Left hindlimb (tissue), 1 donor: ENCODE measurements at regions not wholly inside any gene's neighbourhood (a gene's known extent, or its start where the extent isn't known, plus 50 kb on each side); places are given as distances from the start of the nearest gene placed in this dataset.

Source experiments
- DNase-seq: peaks from one replicate; pipeline ENCODE4 v3.0.0-alpha.2; 2018

DNA sequence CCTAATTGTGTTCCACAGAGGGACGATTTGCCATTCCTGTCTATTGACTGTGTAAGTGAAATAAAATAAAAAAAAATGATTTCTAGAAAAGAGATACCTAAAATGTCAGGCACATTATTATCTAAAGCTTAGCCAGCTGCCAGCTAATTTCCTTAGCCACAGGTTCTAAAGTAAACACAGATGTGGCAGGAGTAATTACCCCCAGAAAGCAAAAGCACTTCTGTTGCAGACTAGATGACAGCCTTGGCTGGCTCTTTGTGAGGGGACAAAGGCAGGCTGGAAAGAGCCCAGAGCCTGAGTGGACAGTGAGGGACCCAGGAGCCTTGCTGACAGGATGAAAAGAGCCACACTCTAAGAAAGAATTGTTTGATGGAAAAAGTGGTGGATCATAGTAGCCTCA lies 418.1 kb downstream of the LRIG3 start:
- no peak for DNase-seq

DNA sequence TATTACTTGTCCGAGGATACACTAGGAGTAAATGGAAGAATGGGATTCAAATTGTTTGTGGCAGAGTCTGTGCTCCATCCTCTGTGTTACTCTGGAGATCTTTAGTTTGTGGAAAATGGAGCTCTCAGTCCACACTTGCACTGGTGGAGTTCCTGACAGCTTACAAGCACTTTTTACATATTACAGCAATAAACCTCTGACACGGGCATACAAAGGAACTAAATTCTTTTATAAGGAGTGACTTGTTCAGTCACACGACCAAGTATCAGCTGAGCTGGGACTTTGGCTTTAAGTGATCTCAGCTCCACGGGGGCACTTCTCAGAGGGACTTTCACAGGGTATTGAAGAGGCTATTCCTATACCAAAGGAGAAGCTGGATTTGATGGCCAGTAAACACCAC lies 417.5 kb downstream of the LRIG3 start:
- no peak for DNase-seq

DNA sequence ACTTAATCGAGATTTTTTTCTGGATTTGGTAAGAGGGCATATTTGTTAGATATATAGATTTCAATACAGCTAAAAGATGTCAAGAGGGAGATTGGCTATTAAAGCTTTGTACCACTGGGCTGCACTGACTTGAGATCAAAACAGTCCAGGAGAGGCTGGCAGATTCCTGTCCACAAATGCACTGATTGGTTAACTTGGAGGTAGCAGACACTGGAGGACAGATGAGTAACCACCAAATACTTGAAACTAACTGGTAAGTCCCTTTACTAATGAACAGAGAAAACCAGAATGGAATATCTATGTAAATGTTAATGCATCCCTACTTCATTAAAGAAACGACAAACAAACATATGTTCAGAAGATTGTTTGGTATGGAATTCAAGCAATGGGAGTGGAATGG lies 416.6 kb downstream of the LRIG3 start:
- DNase-seq: no peak

DNA sequence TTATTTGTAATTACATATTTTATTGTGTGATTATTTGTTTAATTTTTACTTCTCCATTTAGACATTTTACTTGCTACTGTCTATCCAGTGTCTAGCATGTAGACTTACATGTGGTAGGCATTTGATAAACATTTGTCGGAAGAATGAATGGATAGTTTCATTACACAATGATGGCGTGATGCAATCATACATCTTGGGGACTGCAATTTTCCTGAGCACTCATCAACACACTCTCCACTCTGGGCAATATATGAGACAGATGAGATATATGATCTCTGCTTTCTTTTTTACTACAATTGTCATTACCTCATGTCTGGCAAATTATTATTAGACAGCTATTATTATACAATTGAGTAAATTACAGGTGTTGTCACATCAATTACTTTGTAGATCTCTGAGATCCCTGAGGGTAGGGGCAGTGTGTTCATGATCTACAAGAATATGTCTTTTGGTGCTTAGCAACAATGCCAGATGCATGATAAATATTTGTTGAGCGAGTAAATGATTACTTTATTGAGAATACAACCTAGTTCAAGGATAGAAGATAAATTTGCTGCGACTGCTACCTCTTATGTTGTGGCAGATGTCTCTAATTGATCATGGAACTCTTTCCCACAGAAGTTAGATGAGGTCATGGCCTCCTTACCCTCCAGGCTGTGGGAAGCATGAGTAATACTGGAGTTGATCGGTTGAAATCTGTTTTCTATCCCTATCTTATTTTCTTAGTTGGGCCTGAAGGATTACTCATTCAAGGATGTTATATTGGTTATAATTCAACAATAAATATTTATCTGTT lies 416.0 kb downstream of the LRIG3 start:
- DNase-seq: no peak

DNA sequence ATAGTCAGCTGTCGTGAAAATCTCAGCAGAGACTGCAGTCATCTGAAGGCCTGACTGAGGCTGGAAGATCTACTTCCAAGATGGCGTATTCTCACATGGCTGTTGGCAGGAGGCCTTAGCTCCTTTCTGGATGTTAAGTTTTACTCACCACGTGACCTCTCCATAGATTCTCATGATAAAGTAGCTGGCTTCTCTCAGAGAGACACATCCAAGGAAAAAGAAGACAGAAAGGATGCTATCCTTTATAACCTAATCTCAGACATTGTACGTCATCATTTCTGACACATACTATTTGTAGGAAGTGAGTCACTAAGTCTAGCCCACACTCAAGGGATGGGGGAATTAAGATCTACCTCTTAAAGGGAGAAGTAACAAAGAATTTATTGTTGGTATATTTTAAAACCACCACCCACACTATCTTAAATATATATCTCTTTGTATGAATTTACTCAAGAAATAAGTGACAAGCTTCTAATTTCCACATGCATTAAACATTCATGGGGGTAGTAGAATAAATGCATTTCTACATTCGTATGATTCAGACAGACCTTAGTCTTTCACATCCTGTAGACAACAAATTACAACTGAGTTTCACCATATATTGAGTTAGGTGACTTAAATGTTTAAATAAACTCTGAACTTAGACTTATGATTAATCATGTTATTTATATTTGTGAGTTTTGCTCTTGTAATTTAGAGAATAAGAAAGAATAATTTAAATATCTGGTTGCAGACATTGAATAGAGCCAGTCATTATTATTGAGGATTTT lies 411.0 kb downstream of the LRIG3 start:
- DNase-seq: no peak

DNA sequence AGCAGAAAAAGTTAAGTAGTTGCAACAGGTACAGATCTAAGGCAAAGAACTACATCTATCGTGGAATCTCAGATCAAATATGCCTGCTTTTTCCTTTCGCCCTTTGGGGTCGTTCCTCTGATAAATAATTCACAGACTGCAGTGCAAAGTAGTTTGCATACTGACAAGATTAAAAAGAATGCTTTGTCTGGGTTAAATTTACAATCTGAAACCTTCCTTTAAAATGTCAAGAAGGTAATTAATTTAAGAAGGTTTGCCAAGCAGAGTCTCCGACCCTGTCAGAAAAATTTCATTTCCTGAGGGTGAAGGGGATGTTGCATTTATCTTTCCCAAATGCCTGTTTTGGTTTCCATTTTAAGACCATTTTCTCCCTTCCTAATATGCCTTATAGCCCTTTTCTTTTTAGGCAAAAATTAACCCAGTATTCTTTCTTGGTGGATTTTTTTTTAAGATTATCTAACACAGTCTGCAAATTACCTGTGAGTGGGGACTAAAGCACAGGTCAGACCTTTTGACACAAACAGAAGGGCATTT lies 406.9 kb downstream of the LRIG3 start:
- DNase-seq: no peak

DNA sequence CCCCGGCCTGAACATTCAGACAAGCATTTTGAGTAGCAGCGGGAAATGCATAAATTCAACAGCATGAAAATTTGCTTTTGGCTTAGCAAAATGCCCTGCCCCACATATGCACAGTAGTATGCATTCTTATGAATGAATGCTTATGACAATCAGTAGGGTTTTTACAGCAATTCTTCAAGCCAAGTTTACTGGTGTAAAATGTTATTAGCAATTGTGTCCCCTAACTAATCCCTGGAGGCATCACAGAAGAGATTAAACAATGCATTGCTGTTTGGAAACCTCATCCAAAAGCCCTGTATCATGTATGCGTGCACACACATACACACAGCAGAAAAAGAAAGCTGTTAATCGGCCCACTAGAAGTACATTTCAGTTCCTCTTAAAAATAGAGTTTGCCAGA lies 406.5 kb downstream of the LRIG3 start:
- DNase-seq: no peak

DNA sequence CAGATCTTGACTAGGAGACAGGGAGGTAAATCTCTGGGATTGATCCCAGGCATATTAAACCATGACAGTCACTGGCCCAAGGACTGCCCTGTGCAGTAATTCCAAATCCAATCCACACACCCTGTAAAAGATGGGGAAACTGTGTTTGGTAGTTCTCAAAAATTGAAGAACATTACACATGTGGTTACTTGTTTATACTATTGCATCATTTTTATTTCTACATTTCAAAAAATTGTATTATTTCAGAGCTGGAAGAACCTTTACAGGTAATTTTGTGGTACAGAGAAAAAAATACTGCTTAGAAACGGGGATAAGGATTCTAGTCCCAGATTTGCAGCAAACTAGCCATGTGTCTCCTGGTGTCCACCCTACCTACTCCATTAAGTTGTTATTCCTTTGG lies 400.5 kb downstream of the LRIG3 start:
- DNase-seq: no peak

DNA sequence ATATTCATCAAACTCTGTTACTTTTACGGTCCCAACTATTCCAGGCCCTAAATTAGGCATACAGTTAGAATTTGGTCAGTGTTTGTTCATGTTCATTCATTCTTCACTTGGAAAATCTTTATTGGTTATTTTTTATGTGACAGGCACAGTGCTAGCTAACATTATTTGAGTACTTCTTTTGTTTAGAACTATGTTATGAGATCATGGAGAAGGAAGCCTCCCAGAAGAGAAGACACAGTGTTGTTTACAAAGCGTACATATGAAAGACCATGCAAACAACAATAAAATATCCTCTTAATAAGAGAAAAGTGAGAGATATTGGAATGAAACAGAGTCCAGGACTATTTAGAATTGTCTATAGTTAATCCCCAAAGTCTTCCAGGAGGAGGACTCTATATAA lies 399.2 kb downstream of the LRIG3 start:
- DNase-seq: no peak

DNA sequence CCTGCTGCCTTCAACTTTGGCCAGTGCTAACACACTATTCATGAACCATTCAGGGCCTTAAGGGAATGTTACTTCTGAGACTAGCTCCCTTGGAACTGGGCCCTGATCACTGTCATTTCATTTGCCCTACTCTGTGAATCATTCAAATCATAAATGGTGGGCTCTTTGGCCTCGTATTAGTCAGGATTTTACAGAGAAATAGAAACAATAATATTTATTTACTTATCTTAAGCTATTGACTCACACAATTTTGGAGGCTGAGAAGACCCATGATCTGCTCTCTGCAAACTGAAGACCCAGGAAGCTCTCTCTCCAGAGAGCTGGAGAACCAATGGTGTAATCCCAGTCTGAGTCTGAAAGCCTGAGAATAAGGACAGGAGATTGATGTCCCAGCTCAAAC lies 398.5 kb downstream of the LRIG3 start:
- no peak for DNase-seq

DNA sequence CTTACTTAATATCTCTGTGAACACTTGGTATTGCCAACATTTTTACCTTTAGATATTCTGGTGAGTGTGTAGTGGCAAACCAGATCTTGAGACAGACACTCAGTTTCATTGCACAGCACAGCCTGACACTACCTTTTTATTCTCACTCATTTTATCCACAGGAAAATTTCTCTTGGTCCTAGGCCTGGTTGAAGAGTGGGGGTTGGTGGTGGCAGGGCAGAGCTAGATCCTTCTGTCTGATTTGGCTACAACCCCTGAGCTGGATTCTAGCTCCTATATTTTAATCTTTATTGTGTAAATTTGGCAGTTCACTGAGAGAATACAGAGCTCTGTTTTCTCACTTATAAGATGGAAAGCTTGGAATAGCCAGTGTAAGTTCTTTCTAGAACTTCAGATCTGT lies 396.9 kb downstream of the LRIG3 start:
- no peak for DNase-seq

DNA sequence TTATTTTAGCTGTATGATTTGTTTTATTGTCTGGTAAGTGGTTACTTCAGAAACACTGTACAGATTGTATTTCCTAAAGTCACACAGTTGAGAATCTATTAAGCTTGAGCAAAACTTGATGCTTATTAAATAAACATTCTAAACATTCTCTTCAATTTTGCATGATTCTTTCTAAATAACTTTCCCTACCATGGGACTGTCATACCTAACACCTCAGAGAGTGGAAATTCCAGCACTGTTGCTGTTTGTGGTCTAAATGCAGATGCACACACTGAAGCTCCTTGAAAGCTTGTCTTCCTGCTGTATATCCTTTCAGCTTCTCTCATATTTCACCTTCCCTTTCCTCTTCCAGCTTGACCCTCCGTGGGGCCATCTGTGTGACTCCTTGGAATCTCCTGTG lies 392.0 kb downstream of the LRIG3 start:
- DNase-seq: no peak

DNA sequence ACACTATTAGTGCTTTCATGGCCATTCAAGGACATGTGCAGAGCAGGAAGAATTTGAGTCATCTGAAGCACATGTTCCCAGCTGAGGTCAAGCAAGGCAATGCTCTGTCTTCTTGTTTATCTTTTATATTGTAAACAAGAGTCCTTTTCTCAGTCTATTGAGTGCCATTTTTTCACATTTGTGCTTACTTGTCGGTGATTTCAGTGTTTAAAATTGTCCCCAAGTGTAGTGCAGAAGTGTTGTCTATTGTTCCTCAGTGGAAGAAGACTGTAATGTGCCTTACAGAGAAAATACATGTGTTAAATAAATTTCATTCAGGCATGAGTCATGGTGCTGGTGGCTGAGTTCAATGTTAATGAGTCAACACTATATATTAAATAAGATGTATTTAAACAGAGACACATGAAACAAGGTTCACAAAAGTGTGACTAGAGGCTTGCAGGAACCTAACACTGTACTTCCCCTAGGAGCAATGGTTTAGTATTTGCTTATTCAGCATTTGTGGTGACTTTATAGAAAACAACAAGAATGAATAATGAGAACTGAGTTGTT lies 391.1 kb downstream of the LRIG3 start:
- no peak for DNase-seq

DNA sequence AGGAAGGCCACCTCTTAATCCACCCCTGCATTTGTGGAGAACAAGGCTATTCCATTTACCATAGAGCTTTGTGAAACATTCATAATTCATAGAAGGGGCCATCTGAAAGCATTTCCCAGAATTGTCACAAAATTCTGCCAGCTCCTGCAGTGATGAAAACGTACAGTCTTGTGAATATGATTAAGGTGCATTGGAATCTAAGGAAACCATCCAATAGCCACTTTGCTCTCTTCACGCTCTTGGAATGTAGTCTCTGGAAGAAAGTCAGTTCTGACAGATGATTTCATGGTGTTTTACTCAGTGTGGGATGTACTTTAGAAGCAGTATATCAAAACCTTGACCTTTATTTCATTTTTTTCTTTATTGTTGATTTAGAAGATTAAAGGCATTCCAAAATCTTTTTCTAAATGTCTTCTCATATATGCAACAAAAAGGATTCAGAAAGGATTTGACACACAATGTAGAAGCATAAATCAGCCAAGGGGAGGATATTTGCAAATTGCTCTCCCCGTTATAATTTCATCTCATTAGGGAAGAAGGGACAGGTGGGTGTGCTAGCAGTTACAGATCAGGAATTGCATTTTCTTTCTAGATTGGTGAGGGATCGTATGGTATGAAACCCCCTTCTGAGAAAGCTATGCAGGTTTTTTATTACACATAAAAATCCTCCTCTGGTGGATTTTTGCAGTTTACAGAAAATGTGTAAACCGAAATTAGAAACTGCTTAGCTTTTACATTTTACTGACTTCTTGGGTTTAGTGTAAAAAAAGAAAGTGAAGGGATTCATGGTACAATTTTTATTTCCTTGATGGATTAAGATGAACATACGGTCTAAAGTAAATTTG lies 390.2 kb downstream of the LRIG3 start:
- DNase-seq: peak; percentile 51

DNA sequence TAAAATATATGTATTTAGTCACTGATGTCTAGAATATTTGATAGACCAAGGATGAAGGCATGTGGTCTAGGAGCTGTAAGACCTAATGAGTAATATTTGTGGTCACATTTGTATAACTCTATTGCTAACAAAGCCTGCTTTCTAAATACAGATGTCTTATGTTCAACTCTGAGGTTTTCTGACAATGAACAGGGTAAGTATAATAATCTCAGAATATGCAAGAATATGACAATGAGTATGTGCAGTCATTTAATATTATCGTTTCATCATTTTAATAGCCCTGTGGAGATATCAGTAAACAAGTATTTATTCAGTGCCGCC lies 389.6 kb downstream of the LRIG3 start:
- no peak for DNase-seq

DNA sequence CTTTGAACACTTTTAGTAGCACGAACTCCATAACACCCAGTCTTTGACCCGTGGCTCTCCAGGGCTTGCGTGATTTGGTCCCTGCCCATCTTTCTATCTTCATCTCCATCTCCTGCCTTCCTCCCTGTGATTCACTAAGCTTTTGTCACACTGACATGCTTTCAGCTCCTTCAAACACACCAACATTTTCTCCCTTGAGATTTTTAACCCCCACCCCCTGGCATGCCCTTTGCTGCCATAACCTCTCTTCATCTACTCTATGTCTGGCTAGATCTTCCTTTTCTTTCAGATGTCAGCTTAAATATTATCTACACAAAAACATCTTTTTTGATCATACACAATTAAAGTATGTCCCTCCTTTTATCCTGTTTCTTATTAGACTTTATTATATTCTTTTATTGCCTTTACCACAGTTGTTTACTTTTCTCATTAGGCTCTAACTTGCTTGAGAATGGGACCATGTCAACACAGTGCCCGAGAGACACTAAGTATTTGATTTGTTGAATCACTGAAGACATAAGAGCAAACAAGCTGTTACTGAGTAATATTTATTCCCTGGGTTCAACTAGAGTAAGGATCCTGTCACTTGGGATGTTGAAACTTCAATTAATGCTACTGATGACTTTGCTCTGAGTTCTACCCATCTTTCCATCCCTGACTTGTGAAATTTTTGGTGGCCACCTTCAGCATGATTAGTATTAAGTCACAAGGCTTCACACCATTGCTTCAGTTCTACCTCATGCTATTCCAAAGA lies 387.3 kb downstream of the LRIG3 start:
- no peak for DNase-seq

DNA sequence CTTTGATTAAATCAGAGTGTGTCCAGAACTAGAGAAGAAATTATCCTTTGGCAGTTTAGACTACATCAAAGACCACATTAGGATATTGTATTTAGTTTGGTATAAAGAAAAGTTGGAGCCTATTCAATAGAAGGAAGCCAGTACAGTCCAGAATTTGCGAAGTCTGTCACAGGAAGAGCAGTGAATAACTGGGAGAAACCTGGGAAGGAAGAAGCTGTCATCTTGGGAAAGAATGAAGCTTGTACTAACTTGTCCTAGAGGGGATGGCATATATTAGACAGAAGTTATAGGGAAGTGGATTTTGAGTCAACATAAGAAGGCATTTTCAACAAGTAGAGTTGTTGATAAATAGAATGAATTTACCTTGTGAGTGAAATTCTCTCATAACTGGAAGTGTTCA lies 386.7 kb downstream of the LRIG3 start:
- DNase-seq: no peak

DNA sequence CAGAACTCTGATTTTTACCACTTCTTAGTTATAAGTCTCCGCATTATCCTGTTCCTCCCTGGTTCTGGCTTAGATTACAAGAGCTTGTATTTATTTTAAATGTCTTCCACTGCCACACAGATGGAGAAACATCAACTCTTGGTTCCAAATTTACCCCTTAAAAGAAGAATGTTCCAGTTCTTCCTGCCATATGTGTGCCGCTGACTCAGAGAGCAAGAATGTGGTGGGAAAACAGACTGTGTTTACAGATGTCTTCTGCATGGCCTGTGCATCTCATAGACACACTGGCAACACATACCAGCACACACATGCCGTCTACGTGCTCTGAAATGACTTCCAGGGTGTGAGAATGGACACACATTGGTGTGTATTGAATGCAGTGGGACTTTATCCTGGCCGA lies 383.0 kb downstream of the LRIG3 start:
- DNase-seq: no peak

DNA sequence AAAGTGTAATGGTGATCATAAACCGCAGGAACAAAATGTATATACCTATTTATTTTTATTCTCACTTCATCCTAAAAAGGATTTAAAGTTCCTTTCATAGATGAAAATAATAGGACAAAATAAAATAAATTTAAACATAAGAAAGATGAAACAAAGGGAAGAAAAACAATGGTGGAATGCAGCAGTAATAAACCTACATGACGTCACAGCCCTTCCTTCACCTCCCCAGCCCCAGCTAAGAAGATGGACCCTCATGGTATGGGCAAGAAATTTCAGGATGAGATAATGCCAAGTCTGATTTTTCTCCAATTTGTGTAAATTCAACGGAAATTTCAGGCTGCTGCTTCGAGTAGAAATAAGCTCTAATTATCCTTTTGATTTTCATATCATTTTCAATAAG lies 381.0 kb downstream of the LRIG3 start:
- DNase-seq: no peak

DNA sequence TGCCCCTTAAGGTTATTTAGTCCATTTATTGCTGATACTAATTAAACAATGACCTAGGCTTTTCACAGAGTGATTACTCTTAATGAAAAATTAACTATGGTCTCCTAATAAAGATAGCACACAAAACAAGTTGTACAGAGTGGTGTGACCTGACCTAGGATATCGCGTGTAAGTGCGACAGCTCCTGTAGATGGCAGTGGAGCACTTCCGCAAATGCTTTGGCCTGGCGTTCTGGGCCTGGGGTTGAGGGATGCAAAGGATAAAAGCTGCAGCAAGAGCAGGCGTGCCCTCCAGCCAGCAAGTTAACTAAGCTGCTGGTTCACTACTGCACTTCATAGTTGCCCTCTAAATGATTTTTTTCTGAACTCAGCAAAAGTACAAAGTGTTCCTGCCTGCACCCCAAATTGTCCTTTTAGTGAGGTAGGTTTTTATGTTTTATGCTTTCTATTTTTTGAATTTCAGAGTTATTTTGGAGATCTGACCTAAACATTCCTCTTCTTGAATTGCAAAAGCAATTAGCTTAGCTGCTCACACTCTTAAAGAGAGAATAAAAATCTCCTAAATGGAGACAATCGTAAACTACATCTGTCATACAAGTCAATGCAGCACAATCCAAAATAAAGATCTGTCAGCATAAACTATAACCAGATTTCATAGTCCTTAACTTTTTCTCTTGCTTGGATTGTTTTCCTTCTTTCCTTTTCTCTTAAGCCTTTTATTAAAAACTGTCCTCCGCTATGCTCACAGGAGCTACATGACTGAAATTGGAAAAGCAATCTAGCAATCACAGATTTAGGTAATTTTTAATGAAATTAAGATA lies 379.6 kb downstream of the LRIG3 start:
- peak; percentile 88 for DNase-seq

DNA sequence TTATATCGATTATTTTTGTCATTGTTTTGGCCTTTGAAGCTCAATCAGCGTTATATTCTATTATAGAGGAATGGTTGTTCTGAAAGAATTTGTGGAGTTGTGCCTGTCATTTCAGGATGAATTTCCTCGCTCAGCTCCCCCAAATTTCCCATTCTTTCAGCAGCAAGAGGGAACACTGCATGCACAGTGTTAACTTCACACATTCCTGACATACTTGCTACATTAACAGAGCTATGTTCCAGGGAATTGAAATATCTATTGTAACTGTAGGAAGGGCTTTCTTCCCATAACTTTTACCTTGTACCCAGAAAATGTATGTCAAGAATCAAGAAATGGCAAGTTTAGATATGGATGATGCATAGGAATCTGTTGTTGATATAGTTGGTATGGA lies 379.0 kb downstream of the LRIG3 start:
- no peak for DNase-seq

DNA sequence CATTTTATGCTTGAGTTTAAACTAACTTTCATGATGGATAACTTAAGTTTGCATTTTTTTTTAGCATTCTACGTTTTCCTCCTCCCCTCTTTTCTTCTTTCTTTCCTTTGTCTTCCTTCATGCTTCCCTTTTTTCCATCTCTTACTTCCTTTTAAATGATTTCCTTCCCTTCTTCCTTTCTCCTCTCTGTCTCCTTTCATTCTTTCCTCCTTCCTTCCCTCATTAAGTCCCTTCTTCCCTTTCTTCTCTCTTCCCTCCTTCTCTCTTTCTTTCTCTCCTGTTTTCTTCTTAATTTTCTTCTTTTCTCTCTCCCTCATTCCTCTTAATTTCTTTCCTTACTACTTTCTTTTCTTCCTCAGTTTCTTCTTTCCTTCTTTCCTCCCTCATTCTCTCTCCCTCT lies 376.0 kb downstream of the LRIG3 start:
- DNase-seq: no peak
